ENCODE measurements at regions not wholly inside any gene's neighbourhood (a gene's known extent, or its start where the extent isn't known, plus 50 kb on each side); places are given as distances from the start of the nearest gene placed in this dataset.

- in situ Hi-C loops (cut with MboI; ENCODE audit: low pct_unique_long_range_greater_than_20kb, low sequenced_read_pairs, unreplicated experiment) = no loop called here
These were observed 113.6 kb downstream of the AXIN2 start for GRCh38 chr17:65447823-65448222.

DNA sequence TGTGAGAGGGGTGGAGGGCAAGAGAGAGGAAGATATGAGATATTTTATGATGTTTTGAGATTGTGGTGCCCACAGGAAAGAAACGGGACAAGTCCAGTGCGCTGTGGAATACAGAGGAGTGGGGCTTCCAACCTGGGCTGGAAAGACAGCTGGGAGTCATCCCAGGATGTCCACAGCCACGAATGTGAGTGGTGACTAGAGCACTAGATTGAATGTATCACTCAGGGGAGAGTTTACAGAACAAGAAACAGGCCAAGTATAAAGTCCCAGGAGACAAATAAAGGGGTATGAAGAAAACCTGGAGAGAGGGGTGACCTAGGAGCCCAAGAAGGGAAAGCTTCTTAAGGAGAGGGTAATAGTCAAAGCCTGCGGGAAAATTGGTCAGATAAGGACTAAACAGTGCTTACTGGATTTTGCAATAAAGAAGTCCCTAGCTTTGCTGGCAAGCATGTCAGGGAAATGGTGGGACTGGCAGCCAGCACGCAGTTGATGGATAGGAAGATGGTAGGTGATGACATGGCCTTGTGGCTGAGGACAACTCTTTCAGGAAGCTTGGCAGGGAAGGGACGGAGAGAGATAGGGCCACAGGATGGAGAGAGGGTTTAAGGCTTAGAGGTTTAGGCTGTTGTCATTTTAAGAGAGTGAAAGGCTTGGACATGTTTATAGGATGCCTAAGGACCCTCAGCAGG is 114.5 kb downstream of the AXIN2 start:
- in situ Hi-C loops (cut with MboI; ENCODE audit: low pct_unique_long_range_greater_than_20kb, low sequenced_read_pairs, unreplicated experiment) = no loop called here
- no peak for DNase-seq (ENCODE audit: low spot score)

More at GRCh38 chr17:65447823-65448222, 113.6 kb downstream of the AXIN2 start:
- no peak for DNase-seq (ENCODE audit: low spot score)
- TF ChIP-seq, protein P1, sequence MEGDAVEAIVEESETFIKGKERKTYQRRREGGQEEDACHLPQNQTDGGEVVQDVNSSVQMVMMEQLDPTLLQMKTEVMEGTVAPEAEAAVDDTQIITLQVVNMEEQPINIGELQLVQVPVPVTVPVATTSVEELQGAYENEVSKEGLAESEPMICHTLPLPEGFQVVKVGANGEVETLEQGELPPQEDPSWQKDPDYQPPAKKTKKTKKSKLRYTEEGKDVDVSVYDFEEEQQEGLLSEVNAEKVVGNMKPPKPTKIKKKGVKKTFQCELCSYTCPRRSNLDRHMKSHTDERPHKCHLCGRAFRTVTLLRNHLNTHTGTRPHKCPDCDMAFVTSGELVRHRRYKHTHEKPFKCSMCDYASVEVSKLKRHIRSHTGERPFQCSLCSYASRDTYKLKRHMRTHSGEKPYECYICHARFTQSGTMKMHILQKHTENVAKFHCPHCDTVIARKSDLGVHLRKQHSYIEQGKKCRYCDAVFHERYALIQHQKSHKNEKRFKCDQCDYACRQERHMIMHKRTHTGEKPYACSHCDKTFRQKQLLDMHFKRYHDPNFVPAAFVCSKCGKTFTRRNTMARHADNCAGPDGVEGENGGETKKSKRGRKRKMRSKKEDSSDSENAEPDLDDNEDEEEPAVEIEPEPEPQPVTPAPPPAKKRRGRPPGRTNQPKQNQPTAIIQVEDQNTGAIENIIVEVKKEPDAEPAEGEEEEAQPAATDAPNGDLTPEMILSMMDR (IDR thresholded peaks at IDR 0.05; ENCODE audit: extremely low read depth, insufficient read depth, missing control alignments) = no peak

GRCh38 chr17:65446043-65446442 is 115.4 kb downstream of the AXIN2 start:
- TF ChIP-seq, protein P1 (IDR thresholded peaks at IDR 0.05; ENCODE audit: extremely low read depth, insufficient read depth, missing control alignments) = no peak
- no peak for DNase-seq (ENCODE audit: low spot score)
- in situ Hi-C loops (cut with MboI; ENCODE audit: low pct_unique_long_range_greater_than_20kb, low sequenced_read_pairs, unreplicated experiment) = no loop called here

More for the DNA sequence above, 114.5 kb downstream of the AXIN2 start:
- TF ChIP-seq, protein P1 (IDR thresholded peaks at IDR 0.05; ENCODE audit: extremely low read depth, insufficient read depth, missing control alignments) = no peak

GRCh38 chr17:65444049-65444448 is 117.4 kb downstream of the AXIN2 start:
- DNase-seq (ENCODE audit: low spot score) = no peak
- in situ Hi-C loops (cut with MboI; ENCODE audit: low pct_unique_long_range_greater_than_20kb, low sequenced_read_pairs, unreplicated experiment) = no loop called here
- TF ChIP-seq, protein P1 (IDR thresholded peaks at IDR 0.05; ENCODE audit: extremely low read depth, insufficient read depth, missing control alignments) = no peak

- TF ChIP-seq, protein P1 (IDR thresholded peaks at IDR 0.05; ENCODE audit: extremely low read depth, insufficient read depth, missing control alignments) = no peak
- DNase-seq (ENCODE audit: low spot score) = no peak
- in situ Hi-C loops (cut with MboI; ENCODE audit: low pct_unique_long_range_greater_than_20kb, low sequenced_read_pairs, unreplicated experiment) = no loop called here
These were observed 118.8 kb downstream of the AXIN2 start for GRCh38 chr17:65442691-65443090.

GRCh38 chr17:65442250-65442649 is 119.2 kb downstream of the AXIN2 start:
- in situ Hi-C loops (cut with MboI; ENCODE audit: low pct_unique_long_range_greater_than_20kb, low sequenced_read_pairs, unreplicated experiment) = no loop called here
- DNase-seq (ENCODE audit: low spot score) = no peak
- TF ChIP-seq, protein P1 (IDR thresholded peaks at IDR 0.05; ENCODE audit: extremely low read depth, insufficient read depth, missing control alignments) = no peak
